Nephron progenitor cell (in vitro differentiated cells): ENCODE measurements at regions not wholly inside any gene's neighbourhood (a gene's known extent, or its start where the extent isn't known, plus 50 kb on each side); places are given as distances from the start of the nearest gene placed in this dataset.
"Not testable (repeated sequence)": the region's sequence is repeated elsewhere in the genome, so short reads cannot be mapped to it uniquely, and the experiment has no call there.

ENCODE experiments used
- DNase-seq: peaks from one replicate; pipeline ENCODE4 v3.0.0; 2021
- H3K27ac Mint-ChIP-seq: 2 replicates; pipeline ENCODE4 v1.8.0; 2021; ENCODE audit warnings: mild to moderate bottlenecking, moderate library complexity, mixed read lengths
- H3K27me3 Mint-ChIP-seq: 2 replicates; pipeline ENCODE4 v1.8.0; 2021; ENCODE audit warnings: mild to moderate bottlenecking, low read depth, mixed read lengths; ENCODE audit not compliant: poor library complexity
- H3K36me3 Mint-ChIP-seq: 2 replicates; pipeline ENCODE4 v1.8.0; 2021; ENCODE audit warnings: low read depth, mixed read lengths
- H3K4me1 Mint-ChIP-seq: 2 replicates; pipeline ENCODE4 v1.8.0; 2021; ENCODE audit warnings: mixed read lengths
- H3K4me3 Mint-ChIP-seq: 2 replicates; pipeline ENCODE4 v1.8.0; 2021; ENCODE audit warnings: mild to moderate bottlenecking, moderate library complexity, mixed read lengths
- H3K9me3 Mint-ChIP-seq: 2 replicates; pipeline ENCODE4 v1.8.0; 2021; ENCODE audit warnings: mild to moderate bottlenecking, moderate library complexity, mixed read lengths
- CTCF ChIP-seq: fragments of 200-600 bp; sonication (generic); IDR thresholded peaks from 2 replicates; pipeline ENCODE4 v1.5.0; 2021; ENCODE audit warnings: antibody characterized with exemption

GRCh38 chr6:30810813-30811339 is 66.5 kb upstream of the IER3 start:
- peaks cover 7% of the 10 kb centered on the region for H3K9me3 Mint-ChIP-seq
- H3K4me3 Mint-ChIP-seq, result no peak overlapping the region
- H3K27me3 Mint-ChIP-seq, result peaks cover 3% of the 10 kb centered on the region
- H3K4me1 Mint-ChIP-seq, result peaks cover 33% of the 10 kb centered on the region
- H3K36me3 Mint-ChIP-seq, result no peaks in the 10 kb centered on the region
- no peak overlapping the region for H3K27ac Mint-ChIP-seq
- no peak for TF ChIP-seq CTCF
- no peak for DNase-seq

GRCh38 chr6:30807566-30807965 is 63.2 kb upstream of the IER3 start:
- not testable (repeated sequence) for H3K27ac Mint-ChIP-seq, H3K27me3 Mint-ChIP-seq, H3K9me3 Mint-ChIP-seq, H3K4me3 Mint-ChIP-seq, DNase-seq, H3K36me3 Mint-ChIP-seq
- peaks cover 20% of the 10 kb centered on the region for H3K4me1 Mint-ChIP-seq

GRCh38 chr6:30806581-30807183 is 62.3 kb upstream of the IER3 start:
- Mint-ChIP-seq H3K36me3 (no peaks in the 10 kb centered on the region), H3K27ac (no peak overlapping the region), H3K4me3 (no peak overlapping the region), H3K4me1 (peaks cover 26% of the 10 kb centered on the region), H3K27me3 (peaks cover 4% of the 10 kb centered on the region), H3K9me3 (no peaks in the 10 kb centered on the region)
- no peak for DNase-seq
- no peak for TF ChIP-seq CTCF

GRCh38 chr6:30804333-30804732 is 60.0 kb upstream of the IER3 start:
- H3K4me1 Mint-ChIP-seq, result peaks cover 28% of the 10 kb centered on the region
- H3K27me3 Mint-ChIP-seq, result peaks cover 7% of the 10 kb centered on the region
- H3K9me3 Mint-ChIP-seq, result no peaks in the 10 kb centered on the region
- H3K4me3 Mint-ChIP-seq, result no peak overlapping the region
- H3K36me3 Mint-ChIP-seq, result no peaks in the 10 kb centered on the region
- DNase-seq, result no peak
- no peak for TF ChIP-seq CTCF
- H3K27ac Mint-ChIP-seq, result no peak overlapping the region

- DNase-seq, result no peak
- no peak overlapping the region for H3K27ac Mint-ChIP-seq
- H3K4me1 Mint-ChIP-seq, result peaks cover 23% of the 10 kb centered on the region
- no peak for TF ChIP-seq CTCF
- no peak overlapping the region for H3K4me3 Mint-ChIP-seq
- H3K27me3 Mint-ChIP-seq, result peaks cover 7% of the 10 kb centered on the region
- no peaks in the 10 kb centered on the region for H3K9me3 Mint-ChIP-seq
- no peaks in the 10 kb centered on the region for H3K36me3 Mint-ChIP-seq
Measured at GRCh38 chr6:30802731-30803130, 58.4 kb upstream of the IER3 start.

- DNase-seq, result no peak
- Mint-ChIP-seq H3K4me1 (peaks cover 23% of the 10 kb centered on the region), H3K36me3 (no peaks in the 10 kb centered on the region), H3K27me3 (peaks cover 7% of the 10 kb centered on the region), H3K9me3 (no peaks in the 10 kb centered on the region), H3K27ac (no peak overlapping the region), H3K4me3 (no peak overlapping the region)
- no peak for TF ChIP-seq CTCF
Measured at GRCh38 chr6:30801950-30802349, 57.6 kb upstream of the IER3 start.
